22Rv1 (cell line): ENCODE measurements at regions not wholly inside any gene's neighbourhood (a gene's known extent, or its start where the extent isn't known, plus 50 kb on each side); places are given as distances from the start of the nearest gene placed in this dataset.

ENCODE experiments used
- H3K27ac ChIP-seq: fragments of 450-650 bp; 2 replicates; pipeline ENCODE4 v1.5.1; 2017
- CTCF ChIP-seq: fragments of 450-650 bp; IDR thresholded peaks from 2 replicates; pipeline ENCODE4 v1.5.1; 2017; ENCODE audit warnings: mild to moderate bottlenecking
- ZFX ChIP-seq: fragments of 450-650 bp; IDR thresholded peaks from 2 replicates; pipeline ENCODE4 v1.6.1; 2017; ENCODE audit warnings: antibody characterized with exemption, borderline replicate concordance

- TF ChIP-seq CTCF (no peak), ZFX (no peak)
- H3K27ac ChIP-seq: no peak overlapping the region
These were observed 1124.1 kb downstream of the ADGRL3 start for GRCh38 chr4:62324215-62324614.

DNA sequence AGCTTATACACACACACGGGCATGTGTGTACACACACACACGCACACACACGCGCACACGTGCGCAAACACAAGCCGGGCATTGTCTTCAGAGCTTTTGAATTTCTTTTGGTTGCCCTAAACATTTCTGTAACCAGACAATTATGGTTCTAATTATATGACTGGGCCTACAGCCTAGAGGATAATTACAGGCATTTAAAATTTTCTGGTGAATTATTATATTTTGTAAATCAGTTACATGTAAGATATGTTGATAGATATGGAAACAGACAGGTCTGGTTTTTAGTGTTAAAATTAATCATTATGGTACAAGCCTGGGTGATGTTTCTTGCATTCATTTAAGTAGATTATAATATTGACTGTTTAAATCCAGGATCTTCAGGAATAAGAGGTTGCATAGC lies 1120.5 kb downstream of the ADGRL3 start:
- TF ChIP-seq CTCF: no peak
- no peak for TF ChIP-seq ZFX
- H3K27ac ChIP-seq: no peak overlapping the region

DNA sequence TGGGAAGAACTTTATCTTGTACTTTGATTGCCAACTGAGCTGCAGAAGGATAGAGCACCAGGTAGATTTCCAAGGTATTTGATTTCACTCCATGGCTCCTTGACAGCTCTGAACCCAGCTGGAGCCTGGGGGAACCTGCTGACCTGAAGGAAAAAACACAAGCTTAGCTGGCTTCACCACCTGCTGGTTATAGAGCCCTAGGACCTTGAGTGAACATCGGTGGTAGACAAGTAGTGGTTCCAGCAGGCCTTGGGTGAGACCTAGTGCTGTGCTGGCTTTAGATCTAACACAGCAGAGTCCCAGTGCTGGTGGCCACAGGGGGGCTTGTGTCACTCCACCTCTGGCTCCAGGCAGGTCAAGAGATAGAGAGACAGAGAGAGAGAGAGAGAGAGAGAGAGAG lies 1102.6 kb downstream of the ADGRL3 start:
- TF ChIP-seq ZFX: no peak
- TF ChIP-seq CTCF: no peak
- H3K27ac ChIP-seq: no peak overlapping the region

DNA sequence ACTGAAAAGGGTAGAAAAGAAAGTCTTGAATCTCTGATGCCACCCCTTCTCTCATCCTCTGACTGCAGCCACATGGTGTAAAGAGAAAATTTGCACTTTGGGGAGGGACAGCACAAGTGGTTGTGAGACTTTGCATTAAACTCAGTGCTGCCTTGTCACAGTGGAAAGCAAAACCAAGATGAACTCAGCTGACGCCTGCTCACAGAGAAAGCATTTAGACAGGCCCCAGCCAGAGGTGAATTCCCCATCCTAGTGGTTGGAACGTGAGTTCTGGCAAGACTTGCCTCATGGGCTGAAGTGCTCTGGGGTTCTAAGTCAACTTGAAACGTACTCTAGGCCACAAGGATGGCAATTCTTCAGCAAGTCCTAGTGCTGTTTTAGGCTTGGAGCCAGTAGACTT lies 1101.4 kb downstream of the ADGRL3 start:
- TF ChIP-seq CTCF: no peak
- no peak for TF ChIP-seq ZFX
- no peak overlapping the region for H3K27ac ChIP-seq

GRCh38 chr4:62293551-62293950 lies 1093.4 kb downstream of the ADGRL3 start:
- no peak overlapping the region for H3K27ac ChIP-seq
- TF ChIP-seq CTCF (no peak), ZFX (no peak)

DNA sequence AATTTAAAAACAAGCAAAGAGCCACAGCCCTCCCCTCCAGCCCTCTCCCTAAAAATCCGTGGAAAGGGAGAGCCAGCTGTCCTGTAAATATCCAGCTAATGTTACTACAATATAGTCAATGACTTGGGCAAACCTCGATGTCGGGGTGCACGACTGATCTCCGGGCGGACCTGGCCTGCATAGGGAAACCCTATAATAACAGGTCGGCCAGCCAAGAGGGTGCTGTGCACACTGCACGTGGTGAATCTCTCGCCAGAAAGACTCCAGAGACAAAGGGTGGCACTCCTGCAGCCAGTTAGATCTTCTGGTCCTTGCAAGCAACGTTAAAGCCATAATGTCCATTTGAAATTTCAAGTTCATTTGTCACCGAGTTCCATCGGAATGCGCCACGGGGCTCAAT lies 1092.8 kb downstream of the ADGRL3 start:
- no peak overlapping the region for H3K27ac ChIP-seq
- TF ChIP-seq CTCF: no peak
- TF ChIP-seq ZFX: no peak

DNA sequence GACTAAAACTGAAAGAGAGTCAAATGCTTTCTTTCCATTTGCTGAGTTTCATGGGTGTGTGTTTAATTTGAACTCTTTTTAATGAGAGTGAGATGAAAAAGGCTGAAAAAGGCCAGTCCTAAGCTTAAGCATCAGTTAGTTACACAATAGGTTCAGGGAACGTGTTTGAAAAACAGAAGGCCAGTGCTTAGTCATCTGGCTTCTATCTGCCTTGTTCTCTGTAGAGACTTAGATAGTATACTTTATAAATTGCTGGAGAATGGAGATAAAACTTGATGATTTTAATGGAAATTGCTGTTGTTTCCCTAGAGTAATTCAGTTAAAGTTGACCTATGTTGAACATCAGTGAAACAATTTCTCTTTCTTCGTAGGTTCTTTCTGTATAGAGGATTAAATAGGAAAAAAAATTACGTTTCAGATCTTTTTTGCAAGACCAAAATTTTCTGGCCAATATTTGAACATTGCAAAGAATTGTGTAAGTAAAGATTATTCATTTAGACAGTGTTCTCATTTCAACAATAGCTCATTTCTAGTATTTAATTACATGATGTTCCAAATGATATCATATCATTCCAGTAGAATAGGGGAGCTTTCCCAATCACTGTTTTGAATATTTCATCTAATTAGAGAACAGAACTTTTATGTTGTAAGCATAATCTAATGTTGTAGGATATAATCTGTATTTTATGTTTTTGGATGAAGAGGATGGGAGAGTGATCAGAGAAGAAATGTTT lies 1088.8 kb downstream of the ADGRL3 start:
- no peak overlapping the region for H3K27ac ChIP-seq
- TF ChIP-seq ZFX: no peak
- TF ChIP-seq CTCF: no peak
